NCI-H1092 (cell line): ENCODE measurements at regions not wholly inside any gene's neighbourhood (a gene's known extent, or its start where the extent isn't known, plus 50 kb on each side); places are given as distances from the start of the nearest gene placed in this dataset.

Source experiments
- DNase-seq: peaks from one replicate; lab custom pipeline; 2025; lab: John Stamatoyannopoulos, UW

GRCh38 chr14:80146941-80147340 is 64.4 kb downstream of the DIO2 start:
- DNase-seq = no peak

DNA sequence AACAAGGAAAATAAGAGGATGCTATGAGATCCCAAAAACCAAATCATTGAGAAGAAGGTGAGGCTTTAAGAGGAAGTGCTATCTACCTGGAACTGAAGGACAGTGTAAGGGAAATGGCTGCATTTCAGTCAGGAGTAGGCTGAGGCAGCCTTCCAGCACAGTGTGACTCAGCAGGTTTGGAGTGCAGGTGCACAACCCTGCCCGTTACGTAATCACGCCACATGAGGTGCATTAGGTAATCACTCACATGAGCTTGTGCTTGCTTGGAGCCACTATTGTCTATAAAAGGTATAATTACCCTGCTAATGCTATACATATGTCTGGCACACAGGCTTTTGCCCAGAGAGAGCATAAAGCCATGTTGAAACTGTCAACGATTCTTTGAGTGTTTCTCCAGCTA is 74.9 kb downstream of the DIO2 start:
- no peak for DNase-seq

DNA sequence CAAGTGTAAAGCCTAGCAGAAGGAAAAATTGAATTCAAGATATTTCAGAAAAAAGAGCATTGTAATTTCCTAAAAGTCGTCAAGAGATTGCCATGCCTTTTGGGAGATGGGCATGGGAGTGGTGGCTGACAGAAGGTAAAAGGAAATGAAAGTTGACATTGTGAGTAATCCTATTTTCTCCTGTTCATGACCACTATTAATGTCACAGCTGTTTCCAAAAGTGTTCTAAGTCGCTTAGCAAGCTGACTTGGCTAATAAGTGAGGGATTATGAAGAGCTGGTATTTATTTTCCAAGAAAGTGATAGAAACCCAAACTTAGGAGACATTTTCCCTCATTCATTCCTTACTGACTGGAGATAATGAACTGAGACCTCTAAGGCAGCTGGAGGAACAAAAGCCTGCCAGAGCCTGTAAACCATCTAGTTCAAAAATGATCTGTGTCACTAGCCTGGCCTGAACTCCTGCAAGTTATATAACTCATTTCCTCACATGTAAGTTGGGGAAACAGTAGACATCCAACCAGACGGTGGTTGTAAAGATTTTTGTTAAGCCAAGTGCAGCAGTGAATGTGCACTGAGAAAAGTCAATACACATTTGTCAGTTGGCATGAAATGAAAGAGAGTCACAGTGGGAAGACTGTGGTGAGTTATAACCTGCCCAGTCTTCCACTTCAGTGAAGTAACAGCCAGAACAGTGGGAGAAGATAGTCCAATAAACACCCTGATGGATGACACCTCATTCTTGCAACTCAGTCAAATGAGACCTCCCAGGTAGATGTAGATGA is 75.8 kb downstream of the DIO2 start:
- DNase-seq = no peak

- DNase-seq = no peak
Measured at GRCh38 chr14:80134321-80134720, 77.0 kb downstream of the DIO2 start.

GRCh38 chr14:80133457-80133856 is 77.8 kb downstream of the DIO2 start:
- DNase-seq = no peak

DNA sequence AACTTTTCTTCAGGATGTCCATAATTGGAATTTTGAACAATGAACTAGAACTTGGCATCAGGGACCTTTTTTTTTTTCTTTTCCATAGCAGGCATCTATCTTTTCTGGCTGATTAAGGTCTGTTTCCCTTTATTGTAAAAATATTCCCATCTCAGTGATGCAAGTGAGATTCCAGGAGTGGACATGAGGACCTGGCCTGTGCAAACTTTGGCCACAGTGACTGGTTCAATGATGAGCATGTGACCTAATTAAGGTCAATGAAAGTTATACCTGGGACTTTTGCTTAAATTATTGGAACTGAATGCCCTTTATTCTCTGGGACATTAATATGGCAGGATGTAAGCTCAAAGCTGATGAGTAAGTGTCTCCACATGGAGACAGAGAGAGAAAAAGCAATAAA is 83.8 kb downstream of the DIO2 start:
- no peak for DNase-seq

- DNase-seq = no peak
Measured at GRCh38 chr14:80124794-80125193, 86.5 kb downstream of the DIO2 start.

GRCh38 chr14:80117876-80118275 is 93.4 kb downstream of the DIO2 start:
- DNase-seq = peak; percentile 95

GRCh38 chr14:80116157-80116556 is 95.1 kb downstream of the DIO2 start:
- DNase-seq = no peak

GRCh38 chr14:80110721-80111120 is 100.6 kb downstream of the DIO2 start:
- no peak for DNase-seq

GRCh38 chr14:80109055-80109454 is 102.2 kb downstream of the DIO2 start:
- DNase-seq = no peak

DNA sequence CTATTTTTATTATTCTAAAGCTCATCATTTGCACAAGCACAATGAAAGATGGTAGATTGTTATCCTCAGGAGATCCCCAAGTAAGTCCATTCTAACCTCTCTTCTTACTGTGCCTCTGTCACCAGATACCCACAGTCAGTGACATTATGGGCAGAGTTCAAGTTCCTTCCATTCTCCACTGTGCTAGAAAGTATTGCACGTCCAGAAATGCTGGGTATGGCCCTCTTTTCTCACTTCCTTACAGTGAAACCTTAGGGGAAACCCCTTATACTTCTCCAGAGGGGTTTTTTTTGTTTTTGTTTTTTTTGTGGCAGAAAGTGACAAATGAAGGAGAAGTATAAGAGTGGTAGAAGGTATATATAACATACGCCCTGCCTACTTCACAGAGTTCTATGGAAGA is 102.9 kb downstream of the DIO2 start:
- DNase-seq = no peak

- DNase-seq = no peak
Measured at GRCh38 chr14:80105488-80105994, 105.8 kb downstream of the DIO2 start.

DNA sequence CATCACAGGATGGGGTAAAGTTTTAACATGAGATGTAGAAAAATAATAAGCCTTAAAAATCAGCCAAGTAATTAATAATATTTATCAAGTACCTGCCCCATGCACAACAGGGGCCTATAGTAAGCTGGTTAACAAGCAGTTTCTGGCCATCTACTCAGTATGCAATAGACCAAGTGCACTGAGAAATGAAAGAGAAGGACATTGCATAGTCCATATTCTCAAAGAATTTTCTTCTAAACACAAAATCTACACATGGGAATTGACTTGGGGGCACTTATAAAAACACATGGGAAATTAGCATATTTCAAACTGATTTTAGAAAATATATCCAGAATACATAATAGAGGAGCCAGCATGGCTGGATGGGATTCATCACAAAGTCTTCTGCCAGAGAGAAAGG is 109.5 kb downstream of the DIO2 start:
- DNase-seq = no peak

DNA sequence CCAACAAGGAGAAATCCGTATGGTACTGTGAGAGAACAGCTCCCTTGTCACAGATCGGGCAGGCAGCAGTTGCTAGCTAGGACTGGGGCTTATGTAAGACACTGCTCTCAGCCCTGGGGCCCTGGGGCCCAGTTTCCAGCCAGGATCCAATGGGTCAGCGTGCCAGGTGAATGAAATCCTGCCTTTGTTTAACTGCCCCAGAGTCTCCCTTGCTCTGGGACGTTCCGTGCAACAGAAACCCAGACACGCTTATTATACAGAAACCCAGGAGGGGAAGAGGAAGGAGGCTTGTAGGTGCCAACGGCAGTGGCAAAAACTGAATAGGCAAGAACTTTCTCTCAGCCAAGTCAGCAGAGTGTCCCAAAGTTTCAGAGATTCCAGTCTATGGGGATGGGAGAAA is 110.6 kb downstream of the DIO2 start:
- DNase-seq = no peak

GRCh38 chr14:80095623-80096022 is 115.7 kb downstream of the DIO2 start:
- DNase-seq = no peak

GRCh38 chr14:80087411-80087810 is 123.9 kb downstream of the DIO2 start:
- no peak for DNase-seq

- no peak for DNase-seq
Measured at GRCh38 chr14:80084196-80084595, 127.1 kb downstream of the DIO2 start.

GRCh38 chr14:80080601-80081000 is 130.7 kb downstream of the DIO2 start:
- DNase-seq = no peak

GRCh38 chr14:80078501-80078900 is 132.8 kb downstream of the DIO2 start:
- DNase-seq = peak; percentile 94

- DNase-seq = no peak
Measured at GRCh38 chr14:80077262-80077661, 134.0 kb downstream of the DIO2 start.

GRCh38 chr14:80074900-80075574 is 136.3 kb downstream of the DIO2 start:
- DNase-seq = no peak

GRCh38 chr14:80059041-80059440 is 152.3 kb downstream of the DIO2 start:
- DNase-seq = no peak

- no peak for DNase-seq
Measured at GRCh38 chr14:80056497-80056801, 154.9 kb downstream of the DIO2 start.
